GM21825 (cell line): ENCODE measurements at regions not wholly inside any gene's neighbourhood (a gene's known extent, or its start where the extent isn't known, plus 50 kb on each side); places are given as distances from the start of the nearest gene placed in this dataset.
"Not testable (repeated sequence)": the region's sequence is repeated elsewhere in the genome, so short reads cannot be mapped to it uniquely, and the experiment has no call there.

ENCODE experiments used
- ATAC-seq: cut with Tn5 transposase; IDR thresholded peaks from one replicate; pipeline ENCODE4 v1.9.1; 2021; ENCODE audit warnings: mild to moderate bottlenecking, moderate library complexity; ENCODE audit not compliant: unreplicated experiment

DNA sequence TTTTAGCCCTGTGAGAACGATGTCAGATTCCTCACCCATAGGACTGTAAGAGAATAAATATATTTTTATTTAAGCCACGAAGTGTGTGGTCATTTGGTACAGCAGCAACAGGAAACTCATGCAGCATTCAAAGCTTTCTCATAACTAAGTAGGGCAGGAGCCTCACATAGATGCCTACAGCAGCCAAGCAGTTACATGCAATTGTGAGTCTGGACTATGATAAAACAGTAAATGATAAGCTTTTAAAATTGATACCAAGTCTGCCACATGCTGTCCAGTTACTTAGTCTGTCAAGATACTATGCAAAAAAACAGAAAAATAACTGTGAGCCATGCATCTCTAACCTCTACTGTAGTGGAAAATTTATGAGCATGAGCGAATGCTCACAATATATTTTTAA is 359.6 kb downstream of the HS3ST1 start:
- ATAC-seq = no peak

DNA sequence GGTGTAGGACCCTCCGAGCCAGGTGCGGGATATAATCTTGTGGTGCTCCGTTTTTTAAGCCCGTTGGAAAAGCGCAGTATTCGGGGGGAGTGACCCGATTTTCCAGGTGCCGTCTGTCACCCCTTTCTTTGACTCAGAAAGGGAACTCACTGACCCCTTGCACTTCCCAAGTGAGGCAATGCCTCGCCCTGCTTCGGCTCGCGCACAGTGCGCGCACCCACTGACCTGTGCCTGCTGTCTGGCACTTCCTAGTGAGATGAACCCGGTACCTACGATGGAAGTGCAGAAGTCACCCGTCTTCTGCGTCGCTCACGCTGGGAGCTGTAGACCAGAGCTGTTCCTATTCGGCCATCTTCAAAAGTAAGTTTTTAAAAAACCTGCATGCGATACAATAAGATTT is 362.1 kb downstream of the HS3ST1 start:
- ATAC-seq = not testable (repeated sequence)

DNA sequence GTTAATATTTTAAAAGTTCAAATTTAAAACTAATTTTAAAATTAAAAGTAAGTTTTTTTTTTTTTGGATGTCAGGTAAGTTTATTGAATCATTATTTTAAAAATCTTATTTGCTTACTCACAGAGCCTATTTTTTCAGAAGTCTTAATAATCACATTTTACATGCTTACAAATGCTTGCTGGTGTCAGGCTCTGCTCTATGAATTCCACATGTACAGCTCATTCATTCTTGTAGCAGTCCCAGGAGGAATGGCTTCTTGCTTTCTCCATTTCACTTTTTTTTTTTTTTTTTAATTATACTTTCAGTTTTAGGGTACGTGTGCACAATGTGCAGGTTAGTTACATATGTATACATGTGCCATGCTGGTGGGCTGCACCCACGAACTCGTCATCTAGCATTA is 368.1 kb downstream of the HS3ST1 start:
- ATAC-seq = not testable (repeated sequence)

DNA sequence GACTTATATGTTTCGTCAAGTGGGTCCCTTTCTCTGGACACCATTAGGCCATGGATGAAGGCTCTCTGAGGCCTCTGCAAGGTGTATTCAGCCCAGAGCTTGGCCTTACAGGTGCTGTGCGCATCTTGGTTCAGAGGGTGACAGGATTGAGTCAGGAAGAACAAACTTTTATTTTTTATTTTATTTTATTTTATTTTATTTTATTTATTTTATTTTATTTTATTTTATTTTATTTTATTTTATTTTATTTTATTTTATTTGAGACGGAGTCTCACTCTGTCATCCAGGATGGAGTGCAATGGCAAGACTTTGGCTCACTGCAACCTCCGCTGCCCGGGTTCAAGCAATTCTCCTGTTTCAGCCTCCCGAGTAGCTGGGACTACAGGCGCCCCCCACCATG is 370.4 kb upstream of the CLNK start:
- ATAC-seq = not testable (repeated sequence)

DNA sequence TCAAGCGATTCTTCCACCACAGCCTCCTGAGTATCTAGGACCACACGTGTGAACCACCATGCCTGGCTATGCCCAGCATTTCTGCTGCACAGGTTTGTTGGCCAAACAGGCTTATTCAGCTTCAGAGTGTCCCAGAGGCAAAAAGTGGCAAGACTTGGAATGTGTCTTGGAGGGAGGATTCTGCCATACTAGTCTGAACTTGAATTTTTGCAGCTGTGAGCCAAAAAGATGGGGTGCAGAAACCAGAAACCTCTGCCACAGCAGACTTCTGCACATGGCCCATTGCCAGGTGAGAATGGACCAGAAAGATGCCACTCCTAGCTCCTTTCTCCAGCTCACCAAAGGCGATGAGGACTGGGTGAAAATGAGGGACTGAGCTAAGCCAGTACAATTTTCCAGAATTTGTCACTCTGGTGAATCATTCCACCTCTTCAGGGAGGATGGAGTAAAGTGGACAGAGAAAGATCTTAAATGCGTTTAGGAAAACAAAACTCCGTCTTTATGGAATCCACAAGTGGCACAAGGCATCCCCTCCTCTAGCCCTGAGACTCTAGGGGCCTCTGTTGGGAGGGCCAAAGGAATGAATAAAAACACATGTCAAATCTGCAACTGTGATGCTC is 369.1 kb upstream of the CLNK start:
- ATAC-seq = no peak

DNA sequence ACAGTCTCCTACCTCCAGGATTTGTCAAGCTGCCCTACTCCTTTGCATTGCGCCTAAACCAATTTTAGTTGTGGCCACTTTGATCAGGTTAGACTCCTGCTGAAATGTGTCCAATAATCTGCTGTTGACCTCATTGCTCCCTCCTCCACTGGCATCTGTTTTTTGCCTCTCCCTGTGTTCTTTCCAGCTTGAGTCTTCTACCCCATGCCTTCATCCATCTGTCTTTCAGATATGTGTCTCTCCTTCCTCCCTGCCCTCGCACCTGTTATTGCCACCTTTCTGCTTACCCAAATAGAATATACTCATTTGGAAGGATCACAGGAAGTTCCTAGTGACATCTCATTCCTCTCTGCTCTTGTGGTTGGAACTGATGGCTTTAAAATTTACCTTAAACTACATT is 366.6 kb upstream of the CLNK start:
- ATAC-seq = no peak

DNA sequence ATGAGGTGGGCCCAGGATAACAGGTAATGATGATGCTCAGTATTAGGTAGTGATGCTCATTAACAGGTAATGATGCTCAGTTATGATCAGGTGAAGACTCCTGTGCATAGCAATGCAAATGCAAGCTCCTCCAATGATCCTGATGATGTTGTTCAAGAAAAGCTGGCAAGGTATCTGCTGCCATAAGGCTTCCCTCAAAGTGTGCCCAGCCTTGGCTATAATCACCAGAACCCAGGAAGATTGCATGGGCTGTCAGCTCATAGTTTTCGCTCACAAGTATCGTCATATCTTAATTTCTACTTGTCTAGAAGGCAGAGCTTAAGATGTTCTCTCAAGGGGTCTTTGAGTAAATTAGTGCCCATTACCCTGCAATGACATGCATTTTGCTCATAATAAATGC is 366.2 kb upstream of the CLNK start:
- ATAC-seq = no peak

DNA sequence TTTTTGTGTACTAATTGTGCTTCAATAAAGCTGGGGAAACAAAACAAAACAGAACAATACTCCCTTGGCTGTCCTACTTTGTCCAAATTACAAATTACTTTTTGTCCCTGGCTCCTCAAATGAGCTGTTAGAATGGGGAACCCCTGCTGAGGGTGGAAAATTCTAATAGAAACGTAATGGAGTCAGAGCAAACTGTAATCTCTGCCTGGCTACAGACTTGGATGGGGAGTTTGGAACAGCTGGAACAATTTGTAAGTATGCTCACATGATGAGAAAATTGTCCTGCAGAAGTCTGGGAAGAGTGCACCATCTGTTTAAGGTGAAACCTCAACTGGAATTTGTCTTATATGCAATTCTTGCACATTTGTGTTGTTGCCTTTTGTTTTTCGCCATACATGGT is 364.4 kb upstream of the CLNK start:
- ATAC-seq = no peak

DNA sequence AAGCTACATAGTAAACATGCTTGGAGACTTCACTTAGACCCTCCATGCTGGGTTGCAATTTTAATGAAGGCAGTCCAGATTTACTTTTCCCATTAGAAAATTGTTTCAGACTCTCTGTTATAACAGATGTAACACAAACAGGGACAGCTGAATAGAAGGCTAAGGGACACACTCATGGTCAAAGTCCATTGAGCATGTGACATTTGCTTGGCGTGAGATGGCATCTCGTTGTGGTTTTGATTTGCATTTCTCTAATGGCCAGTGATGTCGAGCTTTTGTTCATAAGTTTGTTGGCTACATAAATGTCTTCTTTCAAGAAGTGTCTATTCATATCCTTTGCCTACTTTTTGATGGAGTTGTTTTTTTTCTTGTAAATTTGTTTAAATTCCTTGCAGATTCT is 358.2 kb upstream of the CLNK start:
- no peak for ATAC-seq

DNA sequence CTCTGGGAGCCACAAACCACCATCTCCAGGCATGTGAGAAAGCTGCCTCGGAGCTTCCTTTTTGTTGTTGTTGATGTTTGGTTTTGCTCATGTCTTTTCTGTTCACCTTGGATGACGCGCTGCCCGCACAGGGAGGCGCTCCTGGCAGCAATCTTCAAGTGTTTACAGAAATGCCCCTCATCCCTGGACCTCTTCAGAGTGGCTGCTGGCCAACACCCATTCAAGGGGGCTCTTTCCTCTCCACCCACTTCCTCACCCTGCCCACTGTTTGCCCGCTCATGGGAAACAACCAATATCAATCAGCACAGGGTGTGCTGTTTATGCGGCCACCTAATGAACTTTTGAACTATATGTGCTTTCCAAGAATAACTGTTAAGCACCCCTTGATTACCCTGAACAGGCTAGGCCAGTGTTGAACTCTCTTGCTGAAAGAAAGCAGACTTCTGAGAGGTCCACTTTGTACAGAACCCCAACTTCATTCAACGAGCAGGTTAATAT is 355.1 kb upstream of the CLNK start:
- ATAC-seq = no peak

DNA sequence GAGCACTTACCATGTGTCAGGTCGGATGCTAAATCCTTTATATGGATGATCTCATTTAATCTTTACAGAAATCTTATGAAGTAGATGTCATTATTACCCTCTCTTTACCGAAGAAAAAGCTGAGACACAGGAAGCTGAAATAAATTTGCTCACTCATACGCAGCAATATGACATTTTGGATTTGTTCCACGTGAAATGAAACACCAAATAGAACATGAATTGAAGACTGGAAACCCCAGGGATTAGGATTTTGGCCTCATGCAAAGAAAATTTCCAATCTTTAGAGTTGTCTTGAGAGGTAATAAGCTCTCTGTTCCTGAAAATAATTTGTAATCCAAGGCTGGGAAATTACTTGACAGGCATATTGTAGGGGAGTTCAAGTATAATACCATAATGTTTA is 354.4 kb upstream of the CLNK start:
- ATAC-seq = no peak

DNA sequence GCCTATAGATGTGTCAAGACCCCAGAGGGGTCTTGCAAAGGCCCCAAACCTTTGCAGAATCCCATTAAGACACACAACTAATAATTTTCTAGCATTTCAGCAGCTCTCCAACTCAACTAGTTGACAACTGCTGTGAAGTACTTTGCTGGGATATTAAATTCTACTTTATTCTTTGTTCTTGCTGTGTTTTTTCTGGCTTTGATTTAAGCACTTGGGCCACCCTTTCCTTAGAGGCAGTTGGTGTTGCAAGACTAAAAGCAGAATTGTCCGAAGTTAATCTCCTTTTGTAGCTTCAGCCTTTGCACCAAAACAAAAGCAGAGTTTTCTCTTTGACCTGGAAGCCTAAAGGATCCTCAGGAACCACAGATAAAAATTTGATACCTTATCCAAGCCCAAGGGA is 353.1 kb upstream of the CLNK start:
- ATAC-seq = no peak

DNA sequence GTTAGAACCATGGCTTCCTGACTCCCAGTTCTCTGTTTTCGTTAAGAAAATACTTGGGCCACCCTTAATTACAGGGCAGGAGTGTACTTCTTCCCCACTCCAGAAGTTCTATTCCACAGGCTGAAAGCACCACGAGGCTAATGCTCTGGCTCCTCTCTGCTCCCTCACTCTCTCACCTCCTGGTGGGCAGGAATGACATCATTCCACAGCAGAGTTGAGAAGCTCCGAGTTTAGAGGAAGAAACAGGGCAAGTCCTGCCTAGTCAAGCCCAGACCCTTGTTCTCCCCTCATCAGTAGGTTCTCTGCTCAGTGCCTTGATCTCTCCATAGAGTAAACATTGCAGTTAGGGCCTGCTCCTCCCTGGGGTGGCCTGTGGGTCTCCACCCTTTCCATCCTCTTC is 343.8 kb upstream of the CLNK start:
- ATAC-seq = no peak

DNA sequence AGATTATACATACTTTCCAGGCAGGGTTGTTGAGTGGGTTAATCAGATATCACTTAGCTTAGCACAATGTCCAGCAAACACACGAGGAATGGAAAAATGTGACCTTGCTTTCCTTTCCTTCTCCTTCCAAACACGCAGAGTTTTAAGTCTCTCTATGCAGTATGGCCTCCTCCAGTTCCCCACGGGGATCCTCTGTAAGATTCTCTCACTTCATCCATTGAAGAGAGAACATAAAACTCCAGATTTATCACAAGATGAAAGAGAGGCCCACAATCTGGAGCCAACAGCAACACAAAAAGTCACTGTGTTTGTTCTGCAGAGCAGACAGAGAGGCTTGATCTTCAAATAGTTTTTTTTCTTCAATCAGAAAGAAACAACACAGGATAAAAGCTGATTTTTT is 336.8 kb upstream of the CLNK start:
- no peak for ATAC-seq

DNA sequence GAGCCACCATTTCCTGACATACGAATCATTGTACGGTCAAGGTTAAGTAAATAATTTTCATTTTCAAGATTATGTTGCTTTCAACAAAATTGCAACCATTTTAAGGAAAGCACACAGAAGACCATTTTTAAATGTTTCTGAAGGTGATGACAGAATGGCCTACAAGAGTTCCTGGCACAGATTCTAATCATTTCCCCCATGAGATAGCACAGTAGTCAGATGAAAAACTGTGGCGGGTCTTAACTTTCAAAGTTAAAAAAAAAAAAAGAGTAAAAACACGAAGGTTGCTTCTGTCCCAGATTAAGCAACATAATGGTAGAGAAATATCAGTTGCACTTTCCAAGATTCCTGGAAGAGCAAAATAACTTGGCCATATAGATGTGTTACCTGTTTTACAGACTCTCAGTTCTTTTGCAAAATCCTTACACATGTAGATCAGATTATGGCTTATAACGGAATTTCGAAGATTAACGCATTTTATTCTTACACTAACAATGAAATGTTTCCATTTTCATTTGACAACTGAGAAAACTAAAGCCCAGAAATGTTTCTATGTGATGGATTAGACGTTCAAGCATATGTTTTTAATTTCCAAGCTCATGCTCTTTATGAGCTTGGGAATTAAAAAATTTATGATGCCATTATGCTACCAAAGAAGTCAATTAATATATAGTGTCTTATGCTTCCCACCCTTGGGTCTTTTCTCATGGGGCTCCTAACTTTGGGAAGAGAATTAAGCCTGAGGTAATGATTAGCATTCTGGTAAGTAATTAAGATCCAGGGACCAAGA is 335.1 kb upstream of the CLNK start:
- no peak for ATAC-seq

DNA sequence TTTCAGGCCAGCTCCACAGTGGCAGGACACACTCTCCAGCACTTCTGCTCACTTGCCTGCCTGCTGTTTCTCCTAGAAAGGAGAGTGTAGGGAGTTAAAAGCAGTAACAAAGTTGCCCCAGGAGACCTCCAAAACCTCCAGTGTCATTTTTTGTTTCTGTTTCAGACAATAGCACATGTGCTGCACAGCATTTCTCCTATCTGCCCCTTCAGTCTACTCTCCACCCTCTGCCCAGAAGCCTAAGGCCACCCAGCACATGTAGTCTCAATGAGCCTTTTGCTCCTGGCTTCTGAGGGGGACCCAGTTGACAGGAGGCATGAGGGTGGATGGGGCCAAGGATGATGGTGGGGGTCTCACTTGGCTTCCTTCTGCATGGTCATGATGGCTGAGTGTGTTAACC is 329.6 kb upstream of the CLNK start:
- no peak for ATAC-seq

DNA sequence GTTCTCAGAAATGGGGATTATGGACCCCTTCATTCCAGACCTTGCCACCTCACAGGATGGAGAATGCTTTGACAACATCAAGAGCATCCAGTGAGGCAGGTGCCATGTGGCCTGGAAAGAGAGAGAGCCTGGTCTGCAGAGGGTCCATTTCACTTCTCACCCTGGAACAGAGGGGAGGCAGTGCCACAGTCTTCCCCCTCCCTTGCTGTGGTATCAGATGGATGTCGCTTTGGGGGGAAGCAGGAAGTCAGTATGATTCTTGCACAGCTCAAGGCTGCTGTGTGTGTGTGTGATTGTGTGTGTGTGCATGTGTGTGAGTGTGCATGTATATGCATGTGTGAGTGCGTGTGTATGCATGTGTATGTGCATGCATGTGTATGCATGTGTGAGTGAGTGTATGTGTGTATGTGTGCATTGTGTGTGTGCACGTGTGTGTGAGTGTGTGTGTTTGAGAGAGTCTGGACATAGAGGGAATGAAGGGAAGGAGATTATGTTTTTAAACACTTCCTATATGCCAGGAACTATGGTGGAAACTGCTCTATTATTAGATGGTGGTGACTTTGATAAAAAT is 328.6 kb upstream of the CLNK start:
- no peak for ATAC-seq

DNA sequence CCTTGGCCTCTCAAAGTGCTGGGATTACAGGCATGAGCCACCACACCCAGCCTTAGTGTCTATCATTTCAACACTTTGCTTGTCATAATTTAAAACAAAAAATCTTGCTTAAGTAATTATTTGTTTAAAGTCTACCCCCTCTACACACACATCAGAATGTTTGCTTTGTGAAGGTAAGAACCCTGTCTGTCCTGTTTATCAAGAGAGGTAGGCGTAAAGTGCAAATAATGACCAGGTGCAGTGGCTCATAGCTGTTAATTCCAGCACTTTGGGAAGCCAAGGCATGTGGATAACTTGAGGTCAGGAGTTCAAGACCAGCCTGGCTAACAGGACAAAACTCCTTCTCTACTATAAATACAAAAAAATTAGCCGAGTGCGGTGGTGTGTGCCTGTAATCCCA is 326.7 kb upstream of the CLNK start:
- no peak for ATAC-seq

DNA sequence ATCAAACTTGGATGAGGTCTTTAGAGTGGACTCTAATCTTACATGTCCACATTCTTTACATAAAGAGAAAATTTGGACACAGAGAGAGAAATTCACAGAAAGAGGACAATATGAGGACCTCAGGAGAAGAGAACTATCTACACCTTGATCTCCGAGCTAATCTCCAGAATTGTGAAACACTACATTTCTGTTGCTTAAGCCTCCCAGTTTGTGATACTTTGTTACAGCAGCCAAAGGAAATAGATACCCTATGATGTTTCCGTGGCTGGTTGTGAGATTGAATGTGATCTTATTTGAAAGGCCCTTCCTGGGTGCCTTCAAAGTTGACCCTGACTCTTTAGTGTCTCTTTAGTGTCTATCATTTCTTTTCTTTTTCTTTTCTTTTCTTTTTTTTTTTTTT is 326.1 kb upstream of the CLNK start:
- no peak for ATAC-seq

DNA sequence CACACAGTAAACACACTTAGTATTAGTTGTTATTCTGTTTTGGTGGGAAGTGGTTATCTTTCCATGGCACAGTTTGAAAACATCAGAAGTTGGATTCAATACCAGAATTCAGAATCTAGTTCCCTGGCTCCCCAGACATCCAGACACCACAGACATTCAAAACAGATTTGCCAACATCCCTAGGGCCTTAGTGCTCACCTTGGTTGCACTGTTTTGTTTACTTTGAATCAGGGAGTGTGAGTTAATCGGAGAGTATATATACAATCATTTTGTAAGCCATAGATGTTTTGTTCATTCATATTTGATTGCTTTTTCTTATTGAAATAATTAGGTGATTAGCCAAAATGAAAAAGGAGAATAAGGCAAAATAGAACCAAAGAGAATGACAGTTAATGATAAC is 324.7 kb upstream of the CLNK start:
- ATAC-seq = no peak

DNA sequence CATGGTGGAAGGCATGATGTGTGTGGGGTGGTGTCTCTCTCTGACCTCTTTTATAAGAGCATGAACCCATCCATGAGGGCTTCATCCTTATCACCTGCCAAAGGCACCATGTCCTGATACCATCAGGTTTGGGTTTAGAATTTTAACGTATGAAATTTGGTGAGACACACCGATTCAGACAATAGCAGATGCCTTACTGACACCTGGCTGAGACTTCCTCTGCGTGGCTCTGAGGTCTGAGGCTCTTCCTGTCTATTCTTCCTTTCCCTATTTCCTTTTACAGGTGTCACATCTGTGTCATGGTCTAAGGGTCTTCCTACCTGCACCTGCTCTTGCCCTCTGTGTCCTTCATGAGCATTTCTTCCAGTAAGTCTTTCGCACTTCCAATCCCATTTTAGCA is 320.7 kb upstream of the CLNK start:
- no peak for ATAC-seq

DNA sequence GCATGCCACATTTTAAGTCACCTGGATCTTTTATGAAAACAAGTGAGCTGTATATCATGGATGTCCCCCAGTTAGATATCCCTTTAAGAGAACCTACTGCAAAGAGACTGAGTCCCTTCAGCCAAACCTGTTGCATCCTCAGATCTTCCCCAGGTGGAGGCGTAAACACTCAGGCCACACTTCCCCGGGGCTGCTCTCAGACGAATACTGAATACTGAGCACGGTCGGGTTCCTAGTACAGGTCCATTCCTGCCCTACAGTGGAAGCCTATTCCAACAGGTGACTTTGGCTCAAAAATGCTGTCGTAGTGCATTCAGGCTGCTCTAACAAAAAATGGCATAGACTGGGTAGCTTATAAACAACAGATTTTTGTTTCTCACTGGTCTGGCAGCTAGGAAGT is 320.2 kb upstream of the CLNK start:
- ATAC-seq = no peak
